HCT116 (cell line): ENCODE measurements at regions not wholly inside any gene's neighbourhood (a gene's known extent, or its start where the extent isn't known, plus 50 kb on each side); places are given as distances from the start of the nearest gene placed in this dataset.

Experiments used
- ATAC-seq: fragments of 200-7000 bp; cut with Tn5 transposase; 2 replicates; pipeline ENCODE4 v1.9.1; 2020; ENCODE audit warnings: mild to moderate bottlenecking, moderate library complexity
- BruUV-seq: library from RNA; stranded (reverse); fragments of 400-500 nt; replicated peaks from 2 replicates; lab custom pipeline; 2021; lab: Mats Ljungman, UMichigan
- CTCF ChIA-PET: fragments of 300-600 bp; sonication (Branson Sonifier 250); formaldehyde crosslinking; loops from one replicate; lab custom pipeline; 2021; ENCODE audit warnings: antibody characterized with exemption; lab: Charles Lee
- POLR2A ChIA-PET: fragments of 300-600, 350-600 bp; sonication (Branson Sonifier 250); formaldehyde crosslinking; loops from one replicate; lab custom pipeline; 2021; ENCODE audit warnings: antibody characterized with exemption; lab: Charles Lee
- RAD21 ChIA-PET, 2 experiments: fragments of 300-600 bp; sonication (Branson Sonifier 250); formaldehyde crosslinking; loops; one replicate each; lab custom pipeline; 2023; ENCODE audit warnings: low total read pairs in 2 of 2; ENCODE audit not compliant: uncharacterized antibody in 2 of 2, unreplicated experiment in 2 of 2, low non-redundant PET in 1 of 2; lab: Charles Lee
- DNase-seq: peaks from one replicate; pipeline ENCODE4 v3.0.0-alpha.2; 2010; ENCODE audit warnings: low read depth, low spot score
- H2AFZ ChIP-seq: fragments of 200-600 bp; shearing (Covaris generic), sonication (generic); 2 replicates; pipeline ENCODE4 v1.6.1; 2017; ENCODE audit warnings: low read depth, mixed run types, mixed read lengths, antibody characterized with exemption, low read length; ENCODE audit not compliant: poor library complexity, severe bottlenecking
- H3K27ac ChIP-seq: 2 replicates; pipeline ENCODE4 v1.5.1; 2012; ENCODE audit warnings: low read depth, low read length
- H3K27me3 ChIP-seq: fragments of 200-600 bp; sonication (generic); 2 replicates; pipeline ENCODE4 v1.6.1; 2016; ENCODE audit warnings: mixed run types, low read length, mixed read lengths; ENCODE audit not compliant: insufficient read depth
- H3K36me3 ChIP-seq, 2 experiments: fragments of 200-500 bp in 1 of 2; fragments of 200-600 bp in 1 of 2; sonication (Bioruptor generic) in 1 of 2; sonication (generic) in 1 of 2; 2 replicates each; pipeline versions ENCODE4 v1.5.1 to v1.6.1; 2014 to 2016; ENCODE audit warnings: low read length in 2 of 2, inconsistent platforms in 1 of 2, mixed read lengths in 1 of 2, mixed run types in 1 of 2; ENCODE audit not compliant: insufficient read depth in 2 of 2, control insufficient read depth in 1 of 2
- H3K4me1 ChIP-seq, 2 experiments: fragments of 200-600 bp in 1 of 2; sonication (generic) in 1 of 2; 2 replicates each; pipeline versions ENCODE4 v1.5.1 to v1.6.1; 2012 to 2017; ENCODE audit warnings: low read length in 2 of 2, inconsistent platforms in 1 of 2, mild to moderate bottlenecking in 1 of 2, mixed read lengths in 1 of 2, mixed run types in 1 of 2, moderate library complexity in 1 of 2; ENCODE audit not compliant: insufficient read depth in 2 of 2, control insufficient read depth in 1 of 2
- H3K4me2 ChIP-seq: fragments of 200-600 bp; sonication (generic); 2 replicates; pipeline ENCODE4 v1.6.1; 2017; ENCODE audit warnings: mixed run types, low read length, mixed read lengths
- H3K4me3 ChIP-seq, 2 experiments: fragments of 200-600 bp in 1 of 2; sonication (generic) in 1 of 2; replicated peaks in 1 of 2; 2 replicates each; pipeline ENCODE4 v1.5.1; 2011 to 2016; ENCODE audit warnings: low read length in 2 of 2, control low read depth in 1 of 2, low read depth in 1 of 2, mild to moderate bottlenecking in 1 of 2, mixed read lengths in 1 of 2, mixed run types in 1 of 2
- H3K79me2 ChIP-seq: fragments of 200-600 bp; sonication (generic); 2 replicates; pipeline ENCODE4 v1.6.1; 2017; ENCODE audit warnings: mild to moderate bottlenecking, mixed run types, low read length, moderate library complexity, mixed read lengths; ENCODE audit not compliant: insufficient read depth
- H3K9ac ChIP-seq: fragments of 200-600 bp; sonication (generic); 2 replicates; pipeline ENCODE4 v1.6.1; 2016; ENCODE audit warnings: low read length, mixed read lengths
- H3K9me2 ChIP-seq: fragments of 200-600 bp; sonication (generic), shearing (Covaris generic); 2 replicates; pipeline ENCODE4 v1.6.1; 2017; ENCODE audit warnings: mixed run types, mild to moderate bottlenecking, moderate library complexity; ENCODE audit not compliant: insufficient read depth
- H3K9me3 ChIP-seq, 2 experiments: fragments of 200-500 bp in 1 of 2; fragments of 200-600 bp in 1 of 2; sonication (Bioruptor generic) in 1 of 2; sonication (generic) in 1 of 2; 2 replicates each; pipeline ENCODE4 v1.6.1; 2014 to 2017; ENCODE audit warnings: low read length in 2 of 2, mixed read lengths in 2 of 2, inconsistent platforms in 1 of 2, low read depth in 1 of 2, mild to moderate bottlenecking in 1 of 2, mixed run types in 1 of 2, moderate library complexity in 1 of 2; ENCODE audit not compliant: control insufficient read depth in 1 of 2, insufficient read depth in 1 of 2
- H4K20me1 ChIP-seq: fragments of 200-600 bp; sonication (generic), shearing (Covaris generic); 2 replicates; pipeline ENCODE4 v1.6.1; 2017; ENCODE audit warnings: mixed run types, mild to moderate bottlenecking, moderate library complexity; ENCODE audit not compliant: insufficient read depth
- CEBPB ChIP-seq: IDR thresholded peaks from 2 replicates; pipeline ENCODE4 v1.6.1; 2012; ENCODE audit warnings: low read depth
- EZH2 ChIP-seq: fragments of 200-600 bp; sonication (generic); IDR thresholded peaks from 2 replicates; pipeline ENCODE4 v1.6.1; 2017; ENCODE audit warnings: antibody characterized with exemption, mixed run types
- FOSL1 ChIP-seq: IDR thresholded peaks from 2 replicates; pipeline ENCODE4 v1.6.1; 2012; ENCODE audit warnings: low read depth
- MAX ChIP-seq: IDR thresholded peaks from 2 replicates; pipeline ENCODE4 v1.6.1; 2012
- RAD21 ChIP-seq: IDR thresholded peaks from 2 replicates; pipeline ENCODE4 v1.6.1; 2012; ENCODE audit warnings: low read depth, mild to moderate bottlenecking
- TCF7L2 ChIP-seq: IDR thresholded peaks from 2 replicates; pipeline ENCODE4 v1.7.0; 2011; ENCODE audit warnings: borderline replicate concordance, inconsistent platforms; ENCODE audit not compliant: insufficient read depth, insufficient read length; ENCODE audit errors: extremely low read depth
- intact Hi-C: fragments of 100-400 bp; cut with micrococcal nuclease; formaldehyde crosslinking; loops from 2 replicates; pipeline ENCODE4 v1.10.0; 2022
- TF ChIP-seq, protein P1 (sequence below): IDR thresholded peaks from 2 replicates; pipeline ENCODE4 v1.6.1; 2012; ENCODE audit warnings: low read depth
- TF ChIP-seq, protein P2 (sequence below): IDR thresholded peaks from 2 replicates; pipeline ENCODE4 v1.6.1; 2012

DNA sequence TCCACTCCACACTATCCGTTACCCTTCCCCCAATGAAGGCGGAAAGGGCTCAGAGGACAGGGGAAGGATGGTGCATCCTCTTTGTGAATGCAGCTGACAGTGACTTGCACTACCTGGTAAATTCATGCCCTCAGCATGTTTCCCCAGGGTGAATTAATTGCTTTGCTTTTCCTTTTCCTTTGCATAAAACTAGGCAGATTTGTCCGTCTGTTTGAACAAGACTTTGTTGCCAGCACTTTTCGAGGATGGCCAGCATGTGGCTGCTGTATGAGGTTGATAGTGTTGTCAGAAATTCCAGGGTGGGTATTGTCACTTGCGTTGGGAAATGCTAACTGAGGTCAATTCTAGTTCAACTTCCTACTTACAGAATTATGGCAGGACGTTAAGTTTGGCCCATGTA, 79.0 kb upstream of the RARB start (continued):
- TF ChIP-seq, protein P1, sequence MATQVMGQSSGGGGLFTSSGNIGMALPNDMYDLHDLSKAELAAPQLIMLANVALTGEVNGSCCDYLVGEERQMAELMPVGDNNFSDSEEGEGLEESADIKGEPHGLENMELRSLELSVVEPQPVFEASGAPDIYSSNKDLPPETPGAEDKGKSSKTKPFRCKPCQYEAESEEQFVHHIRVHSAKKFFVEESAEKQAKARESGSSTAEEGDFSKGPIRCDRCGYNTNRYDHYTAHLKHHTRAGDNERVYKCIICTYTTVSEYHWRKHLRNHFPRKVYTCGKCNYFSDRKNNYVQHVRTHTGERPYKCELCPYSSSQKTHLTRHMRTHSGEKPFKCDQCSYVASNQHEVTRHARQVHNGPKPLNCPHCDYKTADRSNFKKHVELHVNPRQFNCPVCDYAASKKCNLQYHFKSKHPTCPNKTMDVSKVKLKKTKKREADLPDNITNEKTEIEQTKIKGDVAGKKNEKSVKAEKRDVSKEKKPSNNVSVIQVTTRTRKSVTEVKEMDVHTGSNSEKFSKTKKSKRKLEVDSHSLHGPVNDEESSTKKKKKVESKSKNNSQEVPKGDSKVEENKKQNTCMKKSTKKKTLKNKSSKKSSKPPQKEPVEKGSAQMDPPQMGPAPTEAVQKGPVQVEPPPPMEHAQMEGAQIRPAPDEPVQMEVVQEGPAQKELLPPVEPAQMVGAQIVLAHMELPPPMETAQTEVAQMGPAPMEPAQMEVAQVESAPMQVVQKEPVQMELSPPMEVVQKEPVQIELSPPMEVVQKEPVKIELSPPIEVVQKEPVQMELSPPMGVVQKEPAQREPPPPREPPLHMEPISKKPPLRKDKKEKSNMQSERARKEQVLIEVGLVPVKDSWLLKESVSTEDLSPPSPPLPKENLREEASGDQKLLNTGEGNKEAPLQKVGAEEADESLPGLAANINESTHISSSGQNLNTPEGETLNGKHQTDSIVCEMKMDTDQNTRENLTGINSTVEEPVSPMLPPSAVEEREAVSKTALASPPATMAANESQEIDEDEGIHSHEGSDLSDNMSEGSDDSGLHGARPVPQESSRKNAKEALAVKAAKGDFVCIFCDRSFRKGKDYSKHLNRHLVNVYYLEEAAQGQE = no peak
- TF ChIP-seq RAD21 (no peak), EZH2 (no peak), FOSL1 (no peak)
- TF ChIP-seq, protein P2, sequence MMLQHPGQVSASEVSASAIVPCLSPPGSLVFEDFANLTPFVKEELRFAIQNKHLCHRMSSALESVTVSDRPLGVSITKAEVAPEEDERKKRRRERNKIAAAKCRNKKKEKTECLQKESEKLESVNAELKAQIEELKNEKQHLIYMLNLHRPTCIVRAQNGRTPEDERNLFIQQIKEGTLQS = no peak

- Histone ChIP-seq H4K20me1 (no peaks in the 10 kb centered on the region; the same call in 1 of the 2 replicates), H3K27ac (no peak overlapping the region), H3K4me2 (no peak overlapping the region), H3K79me2 (no peaks in the 10 kb centered on the region), H3K9ac (no peak overlapping the region), H3K4me1 (no peaks in the 10 kb centered on the region), H2AFZ (no peak overlapping the region), H3K9me2 (no peaks in the 10 kb centered on the region), H3K27me3 (peaks cover 6% of the 10 kb centered on the region; the same call in 1 of the 2 replicates)
- POLR2A ChIA-PET = no interaction called here
- CTCF ChIA-PET = no interaction called here
- intact Hi-C loops = no loop called here
- RAD21 ChIA-PET = no interaction called here
- no TSS peak for BruUV-seq
- TF ChIP-seq, protein P2 = no peak
- TF ChIP-seq RAD21 (no peak), MAX (no peak), CEBPB (no peak), TCF7L2 (no peak), FOSL1 (no peak)
- TF ChIP-seq, all 23 proteins: peak for 0
- Histone ChIP-seq H3K4me3 (no peak overlapping the region), H3K9me3 (no peaks in the 10 kb centered on the region), H3K36me3 (no peaks in the 10 kb centered on the region)
- ATAC-seq (no peak), DNase-seq (no peak)
Measured at GRCh38 chr3:25349828-25350724, 78.0 kb upstream of the RARB start.
